IPS-NIHi7 (cell line): ENCODE measurements at regions not wholly inside any gene's neighbourhood (a gene's known extent, or its start where the extent isn't known, plus 50 kb on each side); places are given as distances from the start of the nearest gene placed in this dataset.
"Not testable (repeated sequence)": the region's sequence is repeated elsewhere in the genome, so short reads cannot be mapped to it uniquely, and the experiment has no call there.

Experiments
- DNase-seq: peaks from one replicate; pipeline ENCODE4 v3.0.0; 2012; ENCODE audit warnings: mixed read lengths; ENCODE audit errors: extremely low spot score

DNA sequence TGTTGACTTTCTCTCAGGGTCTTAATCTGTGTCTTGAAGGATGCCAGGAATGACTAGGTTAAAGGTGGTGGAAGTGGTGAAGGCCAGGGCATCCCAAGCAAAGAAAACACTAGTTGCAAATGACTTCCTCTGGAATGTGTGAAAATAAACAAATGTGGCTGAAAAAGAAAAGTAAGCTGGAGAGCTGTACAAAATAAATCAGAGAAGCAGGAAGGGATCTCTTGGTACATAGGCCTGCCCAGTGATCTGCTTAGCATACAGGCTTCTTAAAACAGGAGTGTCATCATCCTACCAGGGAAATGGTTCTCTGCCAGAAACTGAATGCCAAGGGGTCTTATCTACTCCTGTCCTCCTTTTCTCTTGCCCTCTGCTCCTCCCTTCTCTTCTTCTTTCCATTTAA lies 1616.0 kb downstream of the KHDRBS2 start:
- DNase-seq = no peak

DNA sequence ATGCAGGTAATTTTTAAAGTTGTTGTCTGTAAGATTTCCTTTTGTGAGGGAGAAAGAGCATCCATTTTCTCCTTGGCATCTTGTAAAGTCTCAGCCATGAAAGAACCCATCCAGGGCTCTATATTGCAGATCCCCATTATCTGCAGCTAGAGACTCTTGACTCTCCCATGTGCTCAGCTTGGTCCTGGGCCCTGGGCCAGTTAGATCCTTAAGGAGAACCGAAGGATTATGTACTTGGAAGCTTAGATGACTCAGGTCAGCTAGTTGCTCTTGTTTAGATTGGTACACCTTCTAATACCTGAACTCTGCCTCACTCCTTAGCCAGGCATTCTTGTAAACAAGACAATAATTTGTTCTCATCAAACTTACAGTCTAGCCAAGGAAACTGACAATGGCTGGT lies 1617.6 kb downstream of the KHDRBS2 start:
- no peak for DNase-seq

DNA sequence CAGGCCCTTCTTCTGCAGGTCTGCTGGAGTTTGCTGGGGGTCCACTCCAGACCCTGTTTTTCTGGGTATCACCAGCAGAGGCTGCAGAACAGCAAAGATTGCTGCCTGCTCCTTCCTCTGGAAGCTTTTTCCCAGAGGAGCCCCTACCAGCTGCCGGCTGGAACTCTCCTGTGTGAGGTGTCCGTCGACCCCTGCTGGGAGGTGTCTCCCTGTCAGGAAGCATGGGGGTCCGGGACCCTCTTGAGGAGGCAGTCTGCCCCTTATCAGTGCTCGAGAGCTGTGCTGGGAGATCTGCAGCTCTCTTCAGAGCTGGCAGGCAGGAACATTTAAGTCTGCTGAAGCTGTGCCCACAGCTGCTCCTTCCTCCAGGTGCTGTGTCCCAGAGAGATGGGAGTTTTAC lies 1622.8 kb downstream of the KHDRBS2 start:
- not testable (repeated sequence) for DNase-seq

DNA sequence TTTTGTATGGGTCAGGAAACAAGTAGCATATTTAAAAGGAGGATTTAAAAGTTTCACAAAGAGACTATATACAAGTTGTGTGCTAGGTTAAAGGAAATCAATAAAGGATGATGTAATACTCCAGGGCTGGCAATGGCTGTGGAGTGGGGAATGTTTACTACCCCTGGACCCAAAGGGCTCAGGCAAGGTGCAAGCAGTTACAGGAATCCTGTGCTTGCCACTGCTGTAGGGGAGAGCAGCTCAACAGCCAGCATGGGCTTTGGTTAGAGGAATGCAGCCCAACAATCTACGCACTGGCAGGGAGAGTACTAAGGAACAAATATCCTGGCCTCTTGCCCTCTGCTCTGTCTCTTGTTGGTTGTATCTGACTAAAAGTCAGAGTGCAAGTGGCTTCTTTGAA lies 1642.2 kb downstream of the KHDRBS2 start:
- DNase-seq = peak; percentile 12

DNA sequence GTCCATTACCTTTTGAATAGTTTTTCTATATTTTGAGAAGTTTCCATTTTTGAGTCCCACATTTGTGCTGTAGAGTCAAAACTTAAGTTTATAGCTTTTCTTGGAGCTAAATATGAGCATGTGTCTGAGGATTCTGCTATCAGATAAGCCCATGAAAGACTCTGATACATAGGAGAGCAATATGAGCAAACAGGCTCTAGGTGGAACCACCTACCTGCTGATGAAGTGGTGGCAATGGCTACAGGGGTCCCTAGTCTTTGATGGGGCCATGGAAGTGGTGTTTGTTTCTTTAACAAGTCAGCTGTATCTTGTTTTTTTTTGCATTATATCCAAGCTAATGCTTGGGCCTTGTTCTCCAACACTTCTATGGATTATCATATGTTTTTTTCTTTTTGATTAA lies 1646.8 kb downstream of the KHDRBS2 start:
- not testable (repeated sequence) for DNase-seq
